KBM-7 (cell line): ENCODE measurements at regions not wholly inside any gene's neighbourhood (a gene's known extent, or its start where the extent isn't known, plus 50 kb on each side); places are given as distances from the start of the nearest gene placed in this dataset.

ENCODE experiments used
- DNase-seq: peaks from one replicate; pipeline ENCODE4 v3.0.0-alpha.2; 2015
- in situ Hi-C: fragments of 300-500 bp; cut with MboI; formaldehyde crosslinking; loops from 2 replicates; pipeline ENCODE4 v1.14.3; 2020; ENCODE audit warnings: low sequenced_read_pairs, low pct_unique_long_range_greater_than_20kb, mixed read lengths

- no peak for DNase-seq
- in situ Hi-C loops = no loop called here
Observed at GRCh38 chr11:42591841-42592240, 720.0 kb upstream of the API5 start.

DNA sequence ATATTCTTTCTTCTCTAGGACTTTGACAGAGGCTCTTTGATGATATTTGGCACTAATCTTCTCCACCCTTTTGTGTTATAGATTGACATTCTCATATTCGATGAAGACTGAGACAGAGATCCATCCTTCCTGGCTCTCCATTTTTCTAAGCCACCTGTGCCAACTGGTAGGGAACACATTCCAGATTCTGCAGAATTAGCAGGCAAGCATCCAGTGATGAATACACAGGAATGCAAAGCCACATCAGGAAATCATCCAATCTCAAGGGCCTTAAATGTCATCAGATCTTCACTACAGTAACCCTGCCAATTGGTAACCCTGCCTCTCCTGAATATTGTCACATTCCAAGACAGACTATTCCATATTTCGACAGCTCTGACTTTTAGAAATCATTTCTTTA, 718.4 kb upstream of the API5 start:
- DNase-seq = no peak
- in situ Hi-C loops = no loop called here

- in situ Hi-C loops = no loop called here
- DNase-seq = no peak
Observed at GRCh38 chr11:42595876-42596275, 715.9 kb upstream of the API5 start.

DNA sequence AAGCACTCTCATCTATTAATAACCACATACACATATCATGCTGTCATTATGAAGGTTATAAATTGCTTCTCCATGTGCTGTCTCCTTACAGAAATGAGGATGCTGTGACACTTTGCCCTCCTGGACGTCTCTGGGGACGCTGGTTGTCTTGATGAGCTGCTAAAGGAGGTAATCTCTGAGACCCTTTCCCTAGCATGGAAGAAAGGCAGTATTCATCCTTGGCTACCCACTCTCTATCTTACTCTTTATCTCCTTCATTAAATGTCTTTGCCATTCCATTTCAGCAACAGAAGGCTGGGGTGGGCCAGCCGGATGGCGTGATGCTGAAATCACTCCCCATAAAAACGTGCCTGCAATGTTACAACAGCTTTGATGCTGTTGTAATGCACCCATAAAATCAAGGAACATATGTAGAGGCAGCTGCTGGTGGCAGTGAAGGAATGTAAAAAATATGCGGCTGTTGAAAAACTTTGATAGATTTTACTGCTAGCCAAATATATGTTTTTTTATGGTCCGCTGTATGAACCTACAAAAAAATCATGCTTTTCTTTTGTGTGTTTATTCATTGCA, 715.1 kb upstream of the API5 start:
- in situ Hi-C loops = no loop called here
- no peak for DNase-seq

DNA sequence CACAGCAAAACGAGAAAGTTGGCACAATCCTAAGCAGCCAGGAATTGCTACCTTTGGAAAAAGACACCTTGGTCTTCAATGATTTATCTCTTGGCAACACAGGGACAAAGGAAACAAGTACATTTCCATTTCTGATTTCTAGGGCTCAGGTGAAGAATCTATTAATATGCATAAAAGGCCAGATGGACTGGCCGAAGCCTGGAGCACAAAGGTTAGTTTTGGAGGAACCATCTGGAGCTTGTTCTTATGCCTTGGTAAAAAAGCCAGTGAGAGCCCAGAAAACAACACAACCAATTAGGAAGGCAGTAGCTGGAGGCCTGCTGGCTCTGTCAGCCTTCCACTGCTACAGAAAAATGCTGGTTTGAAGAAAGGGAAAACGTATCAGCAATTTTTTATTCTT, 713.5 kb upstream of the API5 start:
- in situ Hi-C loops = no loop called here
- no peak for DNase-seq

GRCh38 chr11:42620796-42621195, 691.0 kb upstream of the API5 start:
- in situ Hi-C loops = no loop called here

DNA sequence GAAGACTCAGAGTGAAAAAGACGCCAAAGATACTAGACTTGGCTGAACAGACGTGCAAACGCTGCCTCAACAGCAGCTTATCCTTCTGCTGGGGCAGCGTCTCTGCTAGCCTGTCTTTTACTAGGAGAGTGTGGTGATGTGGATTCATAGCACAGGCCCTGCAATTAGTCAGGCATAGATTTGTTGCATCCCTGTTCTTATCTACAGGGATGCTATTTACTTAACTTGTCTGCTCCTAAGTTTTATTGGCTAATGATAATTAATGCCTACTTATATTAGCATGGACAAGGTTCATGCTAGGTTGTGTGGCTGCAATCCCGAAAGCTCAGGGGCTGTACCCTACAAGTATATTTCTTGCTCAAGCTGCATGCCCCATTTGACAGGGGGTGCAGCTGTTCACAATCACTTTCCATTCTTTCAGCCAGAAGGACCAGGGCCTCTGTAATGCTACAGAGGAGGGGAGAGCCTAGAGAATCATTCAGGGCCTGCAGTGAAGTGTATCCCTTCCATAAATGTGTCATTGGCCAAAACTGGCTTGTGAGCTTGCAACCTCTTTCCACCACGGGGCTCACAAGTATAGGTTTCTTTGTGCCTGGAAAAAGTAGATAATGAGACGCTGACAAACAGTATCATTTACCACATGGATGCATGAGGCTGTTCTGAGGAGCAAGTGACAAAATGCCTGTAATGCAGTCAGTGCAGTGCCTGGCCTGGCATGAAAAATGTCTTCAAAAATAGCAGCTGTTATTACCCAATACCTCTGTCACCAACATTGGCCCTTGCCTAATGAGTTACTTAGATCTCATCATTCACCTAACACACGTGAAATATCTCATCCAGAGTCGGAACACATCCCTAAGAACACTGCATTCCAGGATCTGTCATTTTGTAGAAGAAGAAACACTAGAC, 685.8 kb upstream of the API5 start:
- no peak for DNase-seq
- in situ Hi-C loops = no loop called here

More at GRCh38 chr11:42620796-42621195, 691.0 kb upstream of the API5 start:
- no peak for DNase-seq

GRCh38 chr11:42631220-42631843, 680.5 kb upstream of the API5 start:
- in situ Hi-C loops = no loop called here
- DNase-seq = peak; percentile 17

GRCh38 chr11:42646959-42647358, 664.8 kb upstream of the API5 start:
- in situ Hi-C loops = no loop called here

DNA sequence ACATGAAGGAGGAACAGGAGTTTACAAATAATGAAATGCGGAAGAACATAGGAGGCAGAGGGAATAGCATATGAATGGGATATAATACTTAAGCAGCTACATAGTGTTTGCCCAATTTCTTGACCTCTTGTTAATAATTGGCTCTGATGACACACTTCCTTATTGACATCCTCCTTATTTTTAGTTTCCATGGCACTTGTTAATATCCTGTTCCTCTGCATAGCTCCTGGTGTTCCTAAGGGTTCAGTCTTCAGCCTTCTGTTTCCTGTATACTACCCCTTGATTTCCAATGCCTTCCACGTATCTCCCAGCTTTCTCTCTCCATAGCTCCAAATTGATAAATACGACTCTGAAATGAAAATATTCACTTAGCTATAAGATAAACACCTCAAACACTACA, 663.8 kb upstream of the API5 start:
- in situ Hi-C loops = no loop called here
- no peak for DNase-seq

More at GRCh38 chr11:42646959-42647358, 664.8 kb upstream of the API5 start:
- DNase-seq = no peak

DNA sequence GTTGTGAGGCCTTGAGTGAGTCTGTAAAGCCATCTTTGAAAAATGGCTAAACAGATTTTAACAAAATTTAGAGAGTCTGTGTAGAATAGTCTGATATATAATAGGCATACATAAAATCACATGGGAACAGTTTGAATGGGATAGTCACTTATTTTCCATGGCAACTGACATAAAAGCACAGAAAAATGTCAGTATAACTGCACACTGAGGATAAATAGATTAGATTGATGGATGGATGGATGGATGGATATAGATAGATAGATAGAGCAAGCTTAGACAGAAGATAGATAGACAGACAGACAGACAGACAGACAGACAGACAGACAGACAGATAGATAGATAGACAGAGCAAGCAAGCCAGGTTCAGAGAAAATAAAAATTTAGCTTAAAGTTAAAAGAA, 660.2 kb upstream of the API5 start:
- in situ Hi-C loops = no loop called here
- DNase-seq = no peak

GRCh38 chr11:42657169-42657568, 654.6 kb upstream of the API5 start:
- in situ Hi-C loops = no loop called here

GRCh38 chr11:42661942-42662341, 649.9 kb upstream of the API5 start:
- DNase-seq = no peak
- in situ Hi-C loops = no loop called here

More at GRCh38 chr11:42657169-42657568, 654.6 kb upstream of the API5 start:
- DNase-seq = no peak

GRCh38 chr11:42669248-42669976, 642.4 kb upstream of the API5 start:
- in situ Hi-C loops = no loop called here
- DNase-seq = no peak

- in situ Hi-C loops = no loop called here
- no peak for DNase-seq
Observed at GRCh38 chr11:42674436-42674835, 637.4 kb upstream of the API5 start.

DNA sequence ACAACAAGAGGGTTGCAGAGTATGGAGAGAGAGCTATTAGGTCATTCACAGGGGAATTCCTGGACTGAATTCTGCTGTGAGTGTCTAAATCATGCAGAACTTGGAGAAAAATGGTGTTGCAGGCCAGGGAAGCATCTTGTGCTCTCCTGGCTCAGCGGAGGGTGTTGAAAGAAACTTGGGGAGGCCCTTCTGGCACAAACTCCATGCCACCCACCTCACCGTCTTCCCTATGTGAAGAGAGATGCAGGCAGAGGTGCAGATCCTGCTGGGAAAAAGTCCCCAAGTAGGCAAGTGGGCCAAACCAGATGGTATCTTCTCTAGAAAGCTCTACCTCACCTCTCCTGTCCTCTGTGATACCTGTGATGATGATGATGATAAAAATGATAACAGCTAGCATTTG, 604.3 kb upstream of the API5 start:
- no peak for DNase-seq
- in situ Hi-C loops = no loop called here

- no peak for DNase-seq
- in situ Hi-C loops = no loop called here
Observed at GRCh38 chr11:42709216-42709615, 602.6 kb upstream of the API5 start.

DNA sequence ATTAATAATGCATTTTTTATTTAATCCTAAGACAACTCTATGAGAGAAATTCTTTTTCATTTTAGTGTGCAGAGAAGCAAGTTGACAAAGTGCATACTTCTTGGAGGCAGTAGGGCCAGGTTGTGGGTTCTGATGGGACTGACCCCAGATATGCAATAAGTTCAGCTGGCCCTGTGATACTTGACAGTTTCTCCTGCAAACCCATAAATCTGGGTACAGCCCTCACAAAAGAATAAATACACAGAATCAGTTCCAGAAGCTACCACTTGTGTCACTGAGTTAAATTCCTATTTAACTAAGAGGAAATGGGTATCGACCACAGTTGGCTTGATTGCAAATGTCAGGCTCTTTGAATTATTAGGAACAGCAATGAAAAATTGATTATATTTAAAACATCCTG, 598.5 kb upstream of the API5 start:
- DNase-seq = no peak
- in situ Hi-C loops = no loop called here

DNA sequence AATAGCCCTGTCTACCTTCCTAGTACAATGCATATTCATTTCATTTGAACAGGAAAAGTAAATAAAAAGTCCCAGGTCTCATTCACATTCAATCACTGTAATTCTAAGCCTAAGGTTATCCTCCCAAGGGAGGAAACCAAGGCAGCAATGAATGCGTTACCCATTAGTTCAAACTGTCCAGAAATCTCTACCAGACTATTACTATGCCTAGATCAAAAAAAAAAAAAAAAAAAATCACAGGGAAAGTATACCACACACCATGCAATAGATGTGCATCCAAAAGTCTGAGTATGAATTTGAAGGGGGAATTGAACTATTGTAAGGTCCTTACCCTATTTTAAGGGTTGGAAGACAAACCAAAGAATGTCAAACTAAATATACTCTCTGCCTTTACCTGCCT, 598.0 kb upstream of the API5 start:
- in situ Hi-C loops = no loop called here
- DNase-seq = no peak
